ENCODE measurements at regions not wholly inside any gene's neighbourhood (a gene's known extent, or its start where the extent isn't known, plus 50 kb on each side); places are given as distances from the start of the nearest gene placed in this dataset.
A peak's percentile ranks its signal among the peaks of the same experiment; 100 is the strongest.

DNA sequence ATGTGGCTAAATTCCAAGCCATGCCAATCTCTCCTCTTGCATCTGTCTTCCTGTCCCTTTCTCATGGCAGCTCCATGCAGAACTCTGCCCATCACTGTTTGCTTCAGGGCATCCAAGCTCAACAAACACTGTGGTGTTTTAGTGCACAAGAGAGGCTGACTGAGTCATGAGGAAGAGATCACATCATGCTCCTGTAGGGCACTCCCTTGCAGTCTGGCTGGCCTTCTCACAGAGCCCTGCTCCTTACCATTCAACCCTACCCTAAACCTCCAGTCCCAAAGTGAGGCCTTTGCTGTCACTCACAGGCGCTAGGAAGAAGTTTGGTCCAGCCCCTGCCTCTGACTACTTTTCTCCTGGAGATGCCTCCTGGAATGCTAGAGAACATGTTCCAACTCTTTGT, 194.0 kb downstream of the LRATD1 start:
- Histone ChIP-seq H3K36me3 (no peaks in the 10 kb centered on the region), H3K9me3 (no peaks in the 10 kb centered on the region), H3K4me3 (no peak overlapping the region), H3K4me1 (no peaks in the 10 kb centered on the region), H3K27ac (replicated peaks in 1 of 4) (no peak overlapping the region), H3K27me3 (no peaks in the 10 kb centered on the region)
- WGBS: 81% methylated on average over 1 of the region's 1 CpG
- intact Hi-C loops (cut with DNase I): no loop called here
- DNase-seq (ENCODE audit: extremely low spot score): no peak
- TF ChIP-seq POLR2AphosphoS5 (IDR thresholded peaks at IDR 0.05) (no peak), POLR2A (IDR thresholded peaks at IDR 0.05; ENCODE audit: low read depth) (no peak), EP300 (IDR thresholded peaks at IDR 0.05) (no peak)

DNA sequence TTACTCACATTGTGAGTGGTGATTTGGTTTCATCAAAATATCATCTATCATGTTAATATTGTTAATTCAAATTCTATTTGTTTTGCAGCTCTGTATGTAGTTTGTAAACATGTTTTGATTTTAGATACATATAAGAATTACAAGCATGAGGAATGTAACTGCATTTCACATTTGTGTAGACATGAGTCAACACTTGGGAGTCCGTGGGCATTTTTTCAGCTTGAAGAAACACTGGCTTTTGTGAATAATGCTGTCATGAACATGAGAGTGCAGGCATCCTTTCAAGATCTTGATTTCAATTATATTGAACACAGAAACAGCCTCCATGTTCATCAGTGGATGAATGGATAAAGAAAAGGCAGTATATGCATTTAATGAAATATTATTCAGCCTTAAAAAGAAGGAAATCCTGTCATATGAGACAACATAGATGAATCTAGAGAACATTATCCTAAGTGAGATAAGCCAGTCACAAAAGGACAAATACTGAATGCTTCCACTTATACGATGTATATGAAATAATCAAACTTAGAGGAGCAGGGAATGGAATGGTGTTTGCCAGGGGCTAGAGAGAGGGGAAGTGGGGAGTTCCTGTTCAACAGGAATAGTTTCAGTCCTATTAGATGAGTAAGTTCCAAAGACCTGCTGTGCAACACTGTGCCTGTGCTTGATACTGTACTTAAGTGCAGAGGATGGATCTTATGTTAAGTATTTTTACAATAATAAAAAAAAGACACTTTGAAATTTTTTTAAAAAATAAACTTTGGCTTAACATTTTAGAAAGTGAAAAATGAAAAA, 194.9 kb downstream of the LRATD1 start:
- TF ChIP-seq, protein P1, sequence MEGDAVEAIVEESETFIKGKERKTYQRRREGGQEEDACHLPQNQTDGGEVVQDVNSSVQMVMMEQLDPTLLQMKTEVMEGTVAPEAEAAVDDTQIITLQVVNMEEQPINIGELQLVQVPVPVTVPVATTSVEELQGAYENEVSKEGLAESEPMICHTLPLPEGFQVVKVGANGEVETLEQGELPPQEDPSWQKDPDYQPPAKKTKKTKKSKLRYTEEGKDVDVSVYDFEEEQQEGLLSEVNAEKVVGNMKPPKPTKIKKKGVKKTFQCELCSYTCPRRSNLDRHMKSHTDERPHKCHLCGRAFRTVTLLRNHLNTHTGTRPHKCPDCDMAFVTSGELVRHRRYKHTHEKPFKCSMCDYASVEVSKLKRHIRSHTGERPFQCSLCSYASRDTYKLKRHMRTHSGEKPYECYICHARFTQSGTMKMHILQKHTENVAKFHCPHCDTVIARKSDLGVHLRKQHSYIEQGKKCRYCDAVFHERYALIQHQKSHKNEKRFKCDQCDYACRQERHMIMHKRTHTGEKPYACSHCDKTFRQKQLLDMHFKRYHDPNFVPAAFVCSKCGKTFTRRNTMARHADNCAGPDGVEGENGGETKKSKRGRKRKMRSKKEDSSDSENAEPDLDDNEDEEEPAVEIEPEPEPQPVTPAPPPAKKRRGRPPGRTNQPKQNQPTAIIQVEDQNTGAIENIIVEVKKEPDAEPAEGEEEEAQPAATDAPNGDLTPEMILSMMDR (IDR thresholded peaks at IDR 0.05): no peak
- TF ChIP-seq EP300 (IDR thresholded peaks at IDR 0.05) (no peak), POLR2AphosphoS5 (IDR thresholded peaks at IDR 0.05) (no peak), POLR2A (IDR thresholded peaks at IDR 0.05; ENCODE audit: low read depth) (no peak)
- DNase-seq (ENCODE audit: extremely low spot score): no peak
- no peak overlapping the region for H3K27ac ChIP-seq (replicated peaks in 1 of 4)
- no peaks in the 10 kb centered on the region for H3K4me1 ChIP-seq
- 81% methylated on average over 2 of the region's 2 CpGs for WGBS
- no peak overlapping the region for H3K4me3 ChIP-seq
- no peaks in the 10 kb centered on the region for H3K9me3 ChIP-seq
- H3K36me3 ChIP-seq: no peaks in the 10 kb centered on the region
- intact Hi-C loops (cut with DNase I): no loop called here
- no peaks in the 10 kb centered on the region for H3K27me3 ChIP-seq

DNA sequence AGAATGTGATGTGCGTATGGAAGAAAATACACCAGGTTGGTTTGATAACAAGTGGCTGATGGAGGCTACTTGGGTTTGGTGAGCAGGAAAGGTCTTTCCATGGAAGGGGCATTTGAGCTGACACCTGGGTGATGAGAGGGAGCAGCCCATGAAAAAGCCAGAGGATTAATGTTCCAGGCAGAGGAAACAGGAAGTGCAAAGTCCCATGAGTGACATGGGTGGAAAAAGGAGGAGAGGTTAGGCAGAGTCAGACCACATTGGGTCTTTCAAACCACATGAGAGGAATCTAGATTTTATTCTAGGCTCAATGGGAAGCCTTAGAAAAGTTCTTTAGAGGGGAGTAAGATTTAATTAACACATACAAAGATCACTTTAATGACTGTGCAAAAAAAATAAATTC, 195.7 kb downstream of the LRATD1 start:
- Histone ChIP-seq H3K9me3 (no peaks in the 10 kb centered on the region), H3K4me1 (no peaks in the 10 kb centered on the region), H3K4me3 (no peak overlapping the region), H3K27me3 (no peaks in the 10 kb centered on the region), H3K27ac (replicated peaks in 1 of 4) (no peak overlapping the region), H3K36me3 (no peaks in the 10 kb centered on the region)
- intact Hi-C loops (cut with DNase I): no loop called here
- 42% methylated on average over 1 of the region's 1 CpG for WGBS
- DNase-seq (ENCODE audit: extremely low spot score): no peak
- no peak for TF ChIP-seq EP300 (IDR thresholded peaks at IDR 0.05)
- TF ChIP-seq POLR2AphosphoS5 (IDR thresholded peaks at IDR 0.05): no peak
- no peak for TF ChIP-seq POLR2A (IDR thresholded peaks at IDR 0.05; ENCODE audit: low read depth)
- TF ChIP-seq, protein P1 (IDR thresholded peaks at IDR 0.05): no peak

DNA sequence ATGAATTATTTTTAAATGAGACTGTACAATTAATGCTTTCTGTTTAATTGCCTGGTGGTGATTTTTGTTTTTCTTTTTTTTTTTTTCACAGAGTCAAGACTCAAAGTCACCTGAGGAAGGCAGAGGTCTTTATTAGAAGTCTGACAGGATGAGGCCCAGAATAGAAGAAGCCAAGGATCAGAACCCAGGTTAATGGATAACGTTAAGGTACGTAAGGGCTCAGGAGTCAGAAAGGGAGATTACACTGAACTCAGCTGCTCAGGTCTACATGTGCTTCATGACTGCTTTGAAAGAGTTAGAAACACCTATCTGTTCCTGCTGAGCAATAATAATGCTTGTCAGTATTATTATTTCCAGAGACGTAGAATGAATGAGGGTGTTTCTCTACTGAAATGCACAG, 196.5 kb downstream of the LRATD1 start:
- H3K27ac ChIP-seq (replicated peaks in 1 of 4): no peak overlapping the region
- intact Hi-C loops (cut with DNase I): no loop called here
- H3K4me1 ChIP-seq: no peaks in the 10 kb centered on the region
- no peaks in the 10 kb centered on the region for H3K27me3 ChIP-seq
- no peak for DNase-seq (ENCODE audit: extremely low spot score)
- H3K9me3 ChIP-seq: no peaks in the 10 kb centered on the region
- no peak overlapping the region for H3K4me3 ChIP-seq
- TF ChIP-seq EP300 (IDR thresholded peaks at IDR 0.05) (no peak), POLR2AphosphoS5 (IDR thresholded peaks at IDR 0.05) (no peak), POLR2A (IDR thresholded peaks at IDR 0.05; ENCODE audit: low read depth) (no peak)
- TF ChIP-seq, protein P1 (IDR thresholded peaks at IDR 0.05): no peak
- WGBS: 90% methylated on average over 3 of the region's 3 CpGs
- no peaks in the 10 kb centered on the region for H3K36me3 ChIP-seq

DNA sequence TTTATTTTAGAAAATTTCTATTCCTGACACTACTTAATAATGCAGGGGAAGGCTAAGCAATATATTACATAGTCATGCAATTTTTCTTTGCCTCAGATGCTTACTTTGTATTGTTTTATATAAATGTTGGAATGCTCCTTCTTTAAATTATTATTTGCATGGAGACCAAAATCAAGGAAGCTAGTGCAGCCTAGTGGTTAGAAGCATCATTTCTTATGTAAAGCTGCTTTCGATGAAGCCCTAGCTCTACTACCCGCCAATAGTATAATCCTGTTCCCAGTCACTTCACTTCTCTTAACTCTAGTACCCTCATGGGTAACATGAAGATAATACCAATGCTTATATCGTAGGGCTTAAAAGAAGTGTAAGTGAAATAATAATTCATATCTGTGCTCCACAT, 198.9 kb downstream of the LRATD1 start:
- Histone ChIP-seq H3K9me3 (no peaks in the 10 kb centered on the region), H3K27me3 (no peaks in the 10 kb centered on the region), H3K27ac (replicated peaks in 1 of 4) (no peak overlapping the region), H3K4me3 (no peak overlapping the region), H3K36me3 (no peaks in the 10 kb centered on the region), H3K4me1 (no peaks in the 10 kb centered on the region)
- intact Hi-C loops (cut with DNase I): no loop called here
- 88% methylated on average over 3 of the region's 3 CpGs for WGBS
- no peak for TF ChIP-seq POLR2AphosphoS5 (IDR thresholded peaks at IDR 0.05)
- TF ChIP-seq, protein P1 (IDR thresholded peaks at IDR 0.05): peak in 1 of 3 experiments; percentile 10
- no peak for DNase-seq (ENCODE audit: extremely low spot score)
